Smooth muscle cell (in vitro differentiated cells): ENCODE measurements at regions not wholly inside any gene's neighbourhood (a gene's known extent, or its start where the extent isn't known, plus 50 kb on each side); places are given as distances from the start of the nearest gene placed in this dataset.

ENCODE experiments used
- DNase-seq: peaks from one replicate; lab custom pipeline; 2025; ENCODE audit not compliant: unreplicated experiment; lab: John Stamatoyannopoulos, UW
- H2AFZ ChIP-seq: fragments of 200-600 bp; sonication (generic); 2 replicates; pipeline ENCODE4 v1.6.0; 2016; ENCODE audit warnings: antibody characterized with exemption, low read depth, mild to moderate bottlenecking
- H3F3A ChIP-seq: fragments of 200-600 bp; sonication (generic); 2 replicates; pipeline ENCODE4 v1.6.0; 2017; ENCODE audit warnings: antibody characterized with exemption, low read depth
- H3K27ac ChIP-seq: fragments of 200-600 bp; sonication (generic); 2 replicates; pipeline ENCODE4 v1.5.1; 2016; ENCODE audit warnings: low read depth, mild to moderate bottlenecking
- H3K27me3 ChIP-seq: fragments of 200-600 bp; sonication (generic); 2 replicates; pipeline ENCODE4 v1.6.1; 2016; ENCODE audit warnings: low read depth, mild to moderate bottlenecking
- H3K36me3 ChIP-seq: fragments of 200-600 bp; sonication (generic); 2 replicates; pipeline ENCODE4 v1.5.1; 2016; ENCODE audit warnings: low read depth
- H3K4me1 ChIP-seq: fragments of 200-600 bp; sonication (generic); 2 replicates; pipeline ENCODE4 v1.5.1; 2016; ENCODE audit warnings: low read depth
- H3K4me2 ChIP-seq: fragments of 200-600 bp; sonication (generic); 2 replicates; pipeline ENCODE4 v1.6.0; 2016; ENCODE audit warnings: mild to moderate bottlenecking
- H3K4me3 ChIP-seq: fragments of 200-600 bp; sonication (generic); 2 replicates; pipeline ENCODE4 v1.5.1; 2016; ENCODE audit warnings: mild to moderate bottlenecking
- H3K79me2 ChIP-seq: fragments of 200-600 bp; sonication (generic); 2 replicates; pipeline ENCODE4 v1.6.0; 2016; ENCODE audit warnings: low read depth, mild to moderate bottlenecking
- H3K9ac ChIP-seq: fragments of 200-600 bp; sonication (generic); 2 replicates; pipeline ENCODE4 v1.6.0; 2016; ENCODE audit warnings: low read depth
- H3K9me3 ChIP-seq: fragments of 200-600 bp; sonication (generic); replicated peaks from 2 replicates; pipeline ENCODE4 v1.5.1; 2016; ENCODE audit warnings: low read depth
- H4K20me1 ChIP-seq: fragments of 200-600 bp; sonication (generic); 2 replicates; pipeline ENCODE4 v1.6.0; 2016; ENCODE audit warnings: low read depth
- CTCF ChIP-seq: fragments of 200-600 bp; sonication (generic); IDR thresholded peaks from 2 replicates; pipeline ENCODE4 v1.5.1; 2017; ENCODE audit warnings: borderline replicate concordance, mild to moderate bottlenecking, antibody characterized with exemption; ENCODE audit not compliant: insufficient read depth, poor library complexity, severe bottlenecking
- WGBS: methylation state at CpG from one replicate; pipeline ENCODE4 v1.1.7; 2016; ENCODE audit warnings: low lambda C conversion rate; 5-methylcytosine and 5-hydroxymethylcytosine counted together

- Histone ChIP-seq H3K27ac (no peak overlapping the region), H3F3A (no peaks in the 10 kb centered on the region), H2AFZ (no peak overlapping the region), H4K20me1 (no peaks in the 10 kb centered on the region), H3K79me2 (no peaks in the 10 kb centered on the region), H3K9ac (no peak overlapping the region), H3K36me3 (no peaks in the 10 kb centered on the region), H3K4me2 (no peak overlapping the region), H3K4me3 (no peak overlapping the region), H3K9me3 (no peaks in the 10 kb centered on the region), H3K4me1 (peaks cover 4% of the 10 kb centered on the region), H3K27me3 (peaks cover 16% of the 10 kb centered on the region)
- 83% methylated on average over 4 of the region's 4 CpGs for WGBS
- TF ChIP-seq CTCF: no peak
- DNase-seq: no peak
Measured at GRCh38 chr15:31477301-31477700, 150.7 kb downstream of the KLF13 start.

GRCh38 chr15:31477851-31478701, 151.4 kb downstream of the KLF13 start:
- DNase-seq: no peak
- no peaks in the 10 kb centered on the region for H3K9me3 ChIP-seq
- TF ChIP-seq CTCF: no peak
- H3K36me3 ChIP-seq: no peaks in the 10 kb centered on the region
- H3K27ac ChIP-seq: no peak overlapping the region
- no peak overlapping the region for H3K4me2 ChIP-seq
- no peak overlapping the region for H3K4me3 ChIP-seq
- 93% methylated on average over 8 of the region's 8 CpGs for WGBS
- H3K79me2 ChIP-seq: no peaks in the 10 kb centered on the region
- H3K9ac ChIP-seq: no peak overlapping the region
- no peaks in the 10 kb centered on the region for H3F3A ChIP-seq
- H4K20me1 ChIP-seq: no peaks in the 10 kb centered on the region
- no peak overlapping the region for H2AFZ ChIP-seq
- H3K27me3 ChIP-seq: peaks cover 23% of the 10 kb centered on the region
- peaks cover 2% of the 10 kb centered on the region for H3K4me1 ChIP-seq

DNA sequence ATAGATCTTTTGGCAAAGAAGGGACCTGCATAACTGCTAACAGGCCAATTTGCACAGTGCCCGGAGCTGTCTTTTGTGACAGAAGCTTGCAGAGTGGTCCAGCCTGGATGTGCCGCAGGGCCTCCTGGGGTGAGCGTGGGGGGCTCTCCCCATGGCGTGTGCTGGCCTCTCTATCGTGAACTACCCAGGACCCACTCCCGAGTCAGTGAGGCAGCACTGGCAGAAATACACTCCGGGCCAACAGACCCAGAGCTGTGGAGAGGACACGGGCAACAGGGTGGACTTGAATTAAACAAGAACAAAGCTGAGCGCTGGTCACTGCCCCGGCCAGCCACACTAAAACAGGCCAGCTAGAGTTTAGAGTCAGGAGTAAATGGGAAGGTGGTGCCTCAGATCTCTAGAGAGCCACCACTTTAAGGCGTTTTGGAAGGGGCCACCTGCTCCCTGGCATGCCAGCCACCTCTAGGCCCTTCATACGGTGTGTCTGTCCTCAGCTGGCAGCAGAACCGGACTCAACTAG, 152.1 kb downstream of the KLF13 start:
- H3K36me3 ChIP-seq: no peaks in the 10 kb centered on the region
- no peaks in the 10 kb centered on the region for H3K79me2 ChIP-seq
- no peaks in the 10 kb centered on the region for H3K4me1 ChIP-seq
- no peak overlapping the region for H3K4me3 ChIP-seq
- peaks cover 23% of the 10 kb centered on the region for H3K27me3 ChIP-seq
- H4K20me1 ChIP-seq: no peaks in the 10 kb centered on the region
- H3K9ac ChIP-seq: no peak overlapping the region
- DNase-seq: no peak
- H3K4me2 ChIP-seq: no peak overlapping the region
- WGBS: 92% methylated on average over 13 of the region's 13 CpGs
- no peak for TF ChIP-seq CTCF
- no peaks in the 10 kb centered on the region for H3F3A ChIP-seq
- H2AFZ ChIP-seq: no peak overlapping the region
- H3K9me3 ChIP-seq: no peaks in the 10 kb centered on the region
- H3K27ac ChIP-seq: no peak overlapping the region
